ENCODE measurements at regions not wholly inside any gene's neighbourhood (a gene's known extent, or its start where the extent isn't known, plus 50 kb on each side); places are given as distances from the start of the nearest gene placed in this dataset.

DNA sequence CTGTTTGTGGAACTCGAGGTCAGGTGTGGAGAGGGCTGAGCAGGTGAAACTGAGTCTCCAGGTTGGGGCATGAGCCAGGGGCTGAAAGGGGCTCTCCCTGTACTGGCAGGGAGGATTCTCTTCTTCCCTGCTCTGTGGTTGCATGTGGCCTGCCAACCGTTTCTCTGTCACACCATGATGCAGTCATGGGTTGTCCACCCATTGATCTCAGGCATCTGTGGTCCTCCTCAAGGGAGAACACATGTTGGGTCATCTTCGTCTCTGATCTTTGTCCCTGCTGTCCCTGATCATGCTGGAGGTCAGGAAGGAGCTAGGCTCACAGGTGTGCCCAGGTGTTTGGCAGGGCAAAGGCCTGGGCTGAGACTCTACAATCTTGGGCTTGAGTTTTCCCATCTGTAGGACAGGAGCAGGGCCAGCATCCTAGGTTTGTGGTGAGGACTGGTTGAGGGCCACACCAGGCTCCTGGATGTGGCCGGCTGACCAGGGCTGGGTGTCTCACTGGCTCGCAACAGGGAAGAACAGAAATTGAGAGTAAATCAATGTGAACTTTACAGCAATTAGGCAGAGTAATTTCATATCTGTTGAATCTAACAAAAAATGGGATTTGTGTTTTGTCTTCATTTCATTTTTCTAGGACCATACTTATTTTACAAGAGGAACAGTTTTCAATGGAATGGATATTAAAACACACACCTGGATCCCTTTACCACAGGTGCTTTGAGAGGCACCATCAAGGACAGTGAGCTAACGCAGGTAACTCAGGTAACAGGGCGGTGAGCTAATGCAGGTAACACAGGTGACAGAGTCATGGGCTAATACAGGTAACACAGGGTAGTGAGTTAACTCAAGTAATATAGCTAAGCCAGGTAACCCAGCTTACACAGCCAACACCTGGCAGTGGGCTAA is 58.5 kb upstream of the IGFBP3 start:
- no peak for DNase-seq (ENCODE audit: low spot score)

DNA sequence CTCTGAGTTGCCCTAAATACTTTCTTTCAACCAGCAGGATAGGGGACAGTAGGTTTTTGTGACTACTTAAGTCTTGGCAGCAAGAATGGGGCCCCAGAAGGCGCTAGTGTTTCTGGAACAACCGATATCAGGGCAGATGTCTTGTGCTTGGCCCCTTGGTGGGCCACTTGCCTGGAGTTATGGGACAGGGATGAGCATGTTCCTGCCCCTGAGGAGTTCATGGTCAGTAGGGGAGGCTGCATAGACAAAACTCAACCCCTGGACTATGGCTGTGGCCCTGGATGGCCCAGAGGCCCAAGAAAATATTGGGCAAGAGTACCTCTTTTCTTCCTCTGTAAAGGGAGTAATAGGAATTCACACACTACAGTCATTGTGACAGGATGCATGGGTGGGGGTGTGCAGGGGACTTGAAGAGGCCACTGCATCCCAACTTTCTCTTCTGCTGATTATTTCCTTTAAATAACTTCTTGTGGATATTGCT is 57.7 kb upstream of the IGFBP3 start:
- DNase-seq (ENCODE audit: low spot score) = no peak

DNA sequence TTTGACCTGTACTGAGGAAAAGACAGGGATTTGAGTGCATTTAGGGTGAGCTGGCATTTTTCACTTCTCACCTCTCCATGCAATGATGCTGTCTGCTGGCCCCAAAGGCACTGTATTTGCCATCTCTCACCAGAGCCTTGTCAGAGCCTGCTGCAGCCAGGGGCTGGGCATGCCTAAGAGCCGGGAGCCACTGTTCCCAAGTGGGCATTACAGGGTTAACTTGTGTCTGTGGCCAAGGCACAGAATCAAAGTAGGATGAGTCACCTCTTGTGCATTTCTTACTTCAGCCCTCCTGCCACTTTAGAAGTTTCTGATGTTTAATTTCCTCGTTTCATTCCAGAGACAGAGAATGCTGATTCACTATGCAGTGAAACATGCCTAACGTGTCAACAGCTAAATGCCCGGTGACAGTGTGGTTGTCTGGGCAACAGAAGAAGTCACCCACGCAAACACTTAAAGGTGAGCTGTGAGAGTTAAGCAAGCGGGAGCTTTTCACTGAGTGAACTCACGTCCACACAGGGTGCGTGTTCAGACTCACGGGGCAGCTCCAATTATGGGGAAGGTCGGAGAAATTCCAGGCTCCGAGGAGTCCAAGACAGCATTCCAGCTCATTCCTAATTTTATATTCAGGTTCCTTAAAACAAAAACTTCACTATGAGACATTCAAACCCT is 57.1 kb upstream of the IGFBP3 start:
- DNase-seq (ENCODE audit: low spot score) = no peak

DNA sequence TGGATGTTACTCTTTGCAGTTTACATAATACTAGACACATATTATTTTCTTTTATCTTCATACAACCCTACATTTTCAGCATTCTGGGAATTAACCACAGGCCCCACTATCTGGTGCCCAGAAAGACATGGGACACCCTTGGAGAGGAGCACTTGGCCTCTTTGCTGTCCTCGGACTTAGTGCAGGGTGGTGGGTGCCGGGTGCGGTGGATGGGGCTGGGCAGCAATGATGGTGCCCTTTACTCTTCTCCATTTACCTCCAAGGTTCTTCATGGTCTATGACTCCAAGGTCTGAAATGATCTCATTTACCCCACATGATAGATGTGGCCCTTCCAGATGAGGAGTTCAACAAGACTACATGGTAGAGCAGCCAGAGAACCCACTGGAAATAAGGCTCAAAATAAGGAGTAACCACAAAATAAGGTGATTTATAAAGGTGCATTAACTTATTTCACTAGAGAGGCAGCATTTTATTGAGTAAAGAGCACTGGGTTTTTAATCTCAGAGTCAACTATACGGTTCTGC is 56.2 kb upstream of the IGFBP3 start:
- no peak for DNase-seq (ENCODE audit: low spot score)

DNA sequence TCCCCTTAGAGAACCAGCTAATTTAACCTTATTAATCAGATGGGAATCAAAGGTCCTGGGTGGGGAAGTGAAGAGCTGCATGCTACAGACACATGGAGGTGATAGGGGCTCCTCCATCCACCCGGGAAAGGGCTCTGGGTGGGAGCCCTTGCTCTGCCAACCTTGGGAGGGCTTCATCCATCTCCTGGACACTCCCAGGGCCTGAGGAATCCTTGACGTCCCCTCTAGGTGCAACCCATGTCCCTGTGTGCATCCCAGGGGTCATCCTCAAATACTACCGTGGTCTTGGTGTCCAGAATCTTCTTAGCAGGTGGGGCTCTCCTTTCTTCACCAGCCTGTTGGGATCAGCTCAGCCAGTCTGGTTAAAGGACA is 55.4 kb upstream of the IGFBP3 start:
- no peak for DNase-seq (ENCODE audit: low spot score)

DNA sequence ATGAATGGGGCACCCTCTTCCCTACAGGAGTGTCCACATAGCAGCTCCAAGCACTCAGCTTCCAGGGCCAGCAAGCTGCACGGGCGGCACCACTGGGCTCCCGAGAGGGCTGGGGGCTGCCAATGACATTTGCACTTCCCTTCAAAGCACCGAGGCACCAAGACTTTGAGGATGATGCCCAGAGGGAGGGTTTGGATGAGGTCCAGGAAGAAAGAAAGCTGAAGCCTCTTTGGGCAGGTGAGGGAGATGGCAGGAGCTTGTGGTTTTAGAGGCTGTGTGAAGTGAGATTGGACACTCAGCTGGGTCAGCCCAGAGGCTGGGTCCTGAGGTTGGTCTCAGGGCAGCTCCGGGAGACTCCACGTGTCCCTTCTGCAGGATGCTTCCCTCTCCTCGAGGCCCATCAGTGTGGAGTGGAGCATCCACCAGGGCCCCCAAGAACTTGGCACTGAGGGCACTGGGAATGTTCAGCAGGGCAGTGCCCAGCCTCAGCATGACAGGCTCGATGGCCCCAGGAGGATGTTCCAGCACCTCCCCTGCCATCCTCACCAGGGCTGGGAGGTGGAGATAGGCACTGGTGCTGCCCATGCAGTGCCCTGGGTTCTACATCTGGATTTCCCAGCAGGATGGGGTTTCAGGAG is 54.9 kb upstream of the IGFBP3 start:
- no peak for DNase-seq (ENCODE audit: low spot score)

DNA sequence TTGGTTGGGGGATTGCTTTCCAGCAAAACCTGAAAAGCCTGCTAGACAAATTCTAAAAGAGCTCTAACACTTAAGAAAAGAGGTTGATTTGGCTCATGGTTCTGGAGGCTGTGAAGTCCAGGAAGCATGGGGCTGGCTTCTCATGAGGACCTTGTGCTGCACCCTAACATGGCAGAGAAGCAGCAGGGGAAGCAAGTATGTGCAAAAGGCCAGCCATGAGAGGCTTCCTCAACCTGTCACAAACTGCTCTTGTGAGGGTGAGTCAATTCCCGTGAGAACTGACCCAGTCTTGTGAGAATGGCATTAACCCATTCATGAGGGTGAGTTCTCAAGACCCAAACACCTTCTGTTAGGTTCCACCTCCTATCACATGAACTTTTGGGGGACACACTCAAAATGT is 54.3 kb upstream of the IGFBP3 start:
- DNase-seq (ENCODE audit: low spot score) = no peak

DNA sequence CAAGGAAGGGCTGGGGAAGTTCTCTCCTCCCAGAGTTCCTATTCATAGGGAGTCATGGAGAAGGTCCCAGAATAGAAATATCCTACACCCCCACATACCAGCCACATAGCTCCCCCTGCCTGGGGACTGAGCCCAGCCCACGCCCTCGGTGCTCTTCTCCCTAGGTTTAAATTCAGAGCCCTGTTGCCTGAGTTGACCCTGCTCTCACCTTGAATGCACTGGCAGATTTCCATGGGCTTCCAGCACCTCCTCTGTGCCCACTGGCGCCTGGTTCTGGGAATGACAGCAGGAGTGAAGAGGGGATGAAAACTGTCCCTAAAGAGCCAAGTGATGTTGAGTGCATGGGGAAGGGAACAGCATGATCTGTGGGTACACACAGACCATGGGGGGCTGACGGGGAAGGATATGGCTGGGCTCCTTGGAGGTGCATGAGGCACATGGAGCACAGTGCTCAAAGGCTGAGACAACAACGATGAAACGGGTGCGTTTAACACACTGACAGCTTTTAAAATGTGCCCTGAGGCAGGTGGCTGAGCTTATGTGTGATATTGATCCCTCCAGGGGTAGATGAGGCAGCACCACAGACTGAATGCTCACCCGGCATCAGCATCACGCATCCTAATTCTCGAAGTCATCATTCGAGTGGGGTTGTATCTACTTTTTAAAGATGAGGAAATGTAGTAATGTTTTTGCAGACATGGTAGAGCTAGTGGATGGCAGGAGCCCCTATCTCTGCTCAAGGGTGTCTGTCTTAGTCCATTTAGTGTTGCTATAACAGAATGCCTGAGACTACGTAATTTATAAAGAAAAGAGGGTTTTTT is 53.7 kb upstream of the IGFBP3 start:
- no peak for DNase-seq (ENCODE audit: low spot score)

DNA sequence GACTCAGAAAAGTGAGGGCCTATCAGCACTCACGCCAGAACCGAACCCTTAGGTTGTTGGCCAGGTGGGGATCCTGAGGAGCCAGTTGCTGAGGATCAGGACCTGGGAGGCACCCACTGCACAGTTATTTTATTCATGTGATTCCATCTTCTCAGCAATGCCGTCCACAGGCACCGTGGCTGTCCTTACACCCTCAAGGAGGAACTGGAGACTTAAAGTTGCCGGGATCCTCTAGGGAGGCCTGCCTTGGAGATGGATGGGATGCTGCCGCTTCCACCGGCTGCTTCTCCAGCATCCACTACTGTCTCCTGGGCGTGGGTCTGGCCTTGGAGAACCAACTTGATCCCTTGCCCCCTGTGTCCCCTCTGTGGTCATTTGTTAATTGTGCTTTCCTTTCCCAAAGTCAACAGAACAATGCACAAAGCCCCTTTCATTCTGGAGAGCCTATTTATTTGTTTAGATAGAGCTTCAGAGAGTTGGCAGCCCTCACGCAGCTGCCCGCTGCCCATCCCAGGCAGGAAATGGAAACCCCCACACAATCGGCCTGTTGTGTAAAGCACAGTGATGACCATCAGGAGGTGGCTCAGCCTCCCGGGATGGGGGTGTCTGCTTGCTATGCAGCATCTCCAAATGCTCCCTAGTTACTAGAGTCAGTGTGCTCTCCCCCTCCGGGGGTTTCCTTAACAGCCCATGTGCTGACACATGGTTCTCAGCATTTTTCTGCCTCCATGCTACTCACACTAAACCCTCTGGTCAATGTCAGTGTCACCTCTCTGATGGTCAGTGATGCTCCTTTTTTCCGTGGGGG is 52.9 kb upstream of the IGFBP3 start:
- DNase-seq (ENCODE audit: low spot score) = no peak

DNA sequence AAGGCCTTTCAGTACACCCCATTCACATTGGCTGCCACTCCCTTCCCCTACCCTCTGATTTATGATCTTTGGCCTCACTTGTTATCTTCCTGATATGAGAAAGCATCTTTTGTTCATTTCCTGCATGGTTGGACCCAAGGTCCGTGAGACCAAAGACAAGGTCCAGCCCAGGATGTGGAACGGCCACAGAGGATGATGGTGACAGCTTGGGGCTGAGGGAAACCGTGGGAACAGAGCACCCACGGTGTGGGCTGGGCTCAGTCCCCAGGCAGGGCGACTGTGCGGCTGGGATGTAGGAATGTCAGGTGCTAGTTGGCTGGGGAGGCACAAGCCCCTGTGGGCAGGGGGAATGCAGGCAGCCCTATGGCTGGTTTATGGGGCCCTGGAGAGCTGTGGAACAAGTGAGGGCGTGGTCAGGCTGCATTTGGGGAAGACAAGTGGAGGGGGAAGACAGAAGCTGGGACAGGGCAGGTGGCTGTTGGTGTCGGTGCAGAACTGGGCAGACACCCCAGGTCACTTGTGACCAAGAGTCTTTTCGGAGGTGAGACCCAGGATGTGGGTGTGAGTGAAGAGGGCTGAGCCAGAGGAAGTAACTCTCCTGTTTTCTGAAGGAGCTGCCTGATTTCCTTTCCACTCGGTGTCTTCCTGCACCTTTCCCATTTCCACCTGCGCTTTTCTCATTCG is 51.7 kb upstream of the IGFBP3 start:
- no peak for DNase-seq (ENCODE audit: low spot score)

DNA sequence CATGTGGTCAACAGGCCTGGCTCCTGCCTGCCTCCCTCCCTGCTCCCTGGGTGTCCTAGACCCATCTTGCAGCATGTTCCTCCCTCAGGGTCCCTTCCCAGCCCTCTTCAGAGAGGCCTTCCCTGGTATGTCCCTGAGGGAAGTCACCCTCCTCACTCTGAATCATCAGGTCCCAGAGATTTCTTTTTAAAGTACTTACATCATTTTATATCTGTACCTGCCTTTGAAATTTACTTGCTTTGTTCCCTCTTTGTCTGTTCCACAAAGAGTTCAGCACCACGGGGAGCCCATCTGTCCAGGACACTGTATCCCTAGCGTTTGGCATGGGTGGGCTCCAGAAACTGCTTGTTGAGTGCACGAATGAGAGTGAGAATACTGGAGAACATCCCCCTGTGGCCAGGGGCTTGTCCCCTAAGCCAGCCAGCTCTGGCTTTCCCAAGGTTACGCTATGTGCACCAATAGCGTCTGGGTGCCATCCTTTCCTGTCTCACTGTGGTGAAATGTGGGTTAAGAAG is 50.6 kb upstream of the IGFBP3 start:
- no peak for DNase-seq (ENCODE audit: low spot score)

DNA sequence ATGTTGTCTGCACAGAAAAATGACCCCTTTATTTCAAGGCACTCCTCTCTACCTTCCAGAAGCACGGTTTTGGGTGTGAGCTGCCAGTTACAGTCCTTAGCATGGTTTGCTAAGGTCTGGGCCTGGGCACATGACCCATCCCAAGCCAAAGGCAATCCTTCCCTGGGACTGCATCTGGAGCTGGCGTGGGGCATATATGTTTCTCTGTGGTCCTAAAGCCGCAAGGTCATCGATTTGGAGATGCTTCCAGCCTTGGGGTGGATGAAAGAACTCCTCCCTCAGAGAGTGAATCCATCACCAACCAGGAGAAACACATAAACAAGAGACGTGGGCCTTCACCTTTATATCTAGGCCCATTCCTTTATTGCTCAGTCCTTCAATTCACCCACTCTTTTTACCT is 50.1 kb upstream of the IGFBP3 start:
- DNase-seq (ENCODE audit: low spot score) = no peak

Data from SK-N-DZ (cell line).